BJ (cell line): ENCODE measurements at regions not wholly inside any gene's neighbourhood (a gene's known extent, or its start where the extent isn't known, plus 50 kb on each side); places are given as distances from the start of the nearest gene placed in this dataset.

Source experiments
- CTCF ChIA-PET: fragments of 350-600 bp; formaldehyde crosslinking; extraction: SDS; loops from one replicate; lab custom pipeline; 2021; ENCODE audit warnings: antibody characterized with exemption, inconsistent platforms; lab: Yijun Ruan, JAX
- POLR2A ChIA-PET: fragments of 300-600 bp; sonication (Branson Sonifier 250); formaldehyde crosslinking; extraction: SDS; loops from one replicate; lab custom pipeline; 2021; ENCODE audit warnings: antibody characterized with exemption; lab: Charles Lee
- DNase-seq: peaks from one replicate; pipeline ENCODE4 v3.0.0-alpha.2; 2011; ENCODE audit warnings: low read depth
- H3K27me3 ChIP-seq: 2 replicates; pipeline ENCODE4 v1.6.0; 2011; ENCODE audit warnings: low read length; ENCODE audit not compliant: control insufficient read depth, insufficient read depth
- H3K36me3 ChIP-seq: 2 replicates; pipeline ENCODE4 v1.5.1; 2011; ENCODE audit warnings: low read length; ENCODE audit not compliant: control insufficient read depth, insufficient read depth
- H3K4me3 ChIP-seq: 2 replicates; pipeline ENCODE4 v1.5.1; 2011; ENCODE audit warnings: low read depth, mild to moderate bottlenecking, control low read depth, low read length
- CTCF ChIP-seq: IDR thresholded peaks from 2 replicates; pipeline ENCODE4 v1.5.1; 2011; ENCODE audit warnings: low read depth, mild to moderate bottlenecking, control low read depth, inconsistent platforms, low read length, moderate library complexity; ENCODE audit not compliant: insufficient read depth

DNA sequence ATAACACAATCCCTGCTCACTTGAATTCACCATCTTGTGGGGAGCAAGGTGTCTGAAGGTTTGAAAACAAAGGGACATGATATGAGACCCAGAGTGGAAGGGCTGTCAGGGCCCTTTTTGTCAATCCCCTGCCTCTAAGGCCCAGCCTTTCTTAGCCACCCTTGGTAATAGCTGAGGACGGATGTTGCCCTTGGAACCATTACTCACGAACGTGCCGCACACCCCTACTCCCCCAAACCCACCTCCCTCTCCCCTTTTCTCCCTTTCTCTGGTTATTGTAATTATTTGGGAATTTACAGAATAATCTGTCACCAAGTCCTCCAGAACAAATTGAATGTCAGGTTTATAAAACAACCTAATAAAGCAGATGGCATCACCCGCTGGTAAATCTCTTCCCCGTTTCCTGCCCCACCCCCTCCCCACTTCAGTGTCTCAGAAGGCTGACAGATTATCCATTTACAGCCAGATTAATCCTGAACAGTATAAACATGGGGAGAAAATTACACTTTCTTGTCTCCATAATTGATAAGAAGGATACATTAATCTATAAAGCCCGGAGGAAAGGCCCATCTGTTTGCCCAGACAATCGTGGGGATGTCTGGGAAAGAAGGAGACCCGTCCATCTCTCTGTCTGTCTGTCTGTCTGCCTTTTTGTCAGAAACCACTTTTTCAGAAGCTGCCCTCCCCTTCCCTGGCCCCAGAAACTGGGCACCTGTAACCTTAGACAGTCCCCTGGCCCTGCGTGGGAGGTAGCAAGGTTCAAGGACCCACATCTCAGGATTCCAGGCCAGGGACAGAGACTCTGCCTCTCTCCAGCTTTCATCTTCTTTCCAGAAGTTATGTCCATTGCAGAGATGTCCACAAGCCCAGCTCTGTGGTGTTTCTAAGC, 60.6 kb upstream of the CD34 start:
- ChIA-PET CTCF (interaction anchor here (0.7 to 4.4 kb wide), 5 partner anchors 8 to 101 kb away, joined by 3 to 41 read pairs (median 7); no protein-coding TSS in a partner anchor), POLR2A (no interaction called here)
- no peak for TF ChIP-seq CTCF
- Histone ChIP-seq H3K4me3 (no peak overlapping the region), H3K27me3 (peaks cover 7% of the 10 kb centered on the region), H3K36me3 (no peaks in the 10 kb centered on the region)
- no peak for DNase-seq

GRCh38 chr1:207970329-207971233, 59.7 kb upstream of the CD34 start:
- no peak for DNase-seq
- Histone ChIP-seq H3K4me3 (no peak overlapping the region), H3K27me3 (peaks cover 7% of the 10 kb centered on the region), H3K36me3 (no peaks in the 10 kb centered on the region)
- CTCF ChIA-PET = interaction anchor here (0.6 to 4.4 kb wide), 7 partner anchors 15 to 275 kb away, joined by 3 to 41 read pairs (median 3); no protein-coding TSS in a partner anchor
- POLR2A ChIA-PET = no interaction called here
- no peak for TF ChIP-seq CTCF

DNA sequence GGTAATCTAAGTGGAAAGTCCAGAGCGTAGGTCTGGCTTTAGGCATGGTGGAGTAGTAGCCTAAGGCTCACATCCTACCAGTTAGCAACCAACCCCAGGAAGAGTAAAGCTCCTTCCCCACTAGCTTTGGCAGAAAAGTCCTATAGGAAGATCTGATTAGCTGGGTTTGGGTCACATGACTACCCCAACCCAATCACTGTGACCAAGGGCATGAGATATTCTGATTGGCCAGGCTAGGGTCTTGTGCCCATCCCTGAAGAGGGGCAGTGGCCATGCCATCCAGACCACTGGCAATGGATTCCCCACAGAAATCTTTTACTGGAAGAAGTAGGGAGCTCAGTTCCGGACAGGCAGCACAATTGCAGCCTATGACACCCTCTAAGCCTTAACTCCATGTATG, 58.6 kb upstream of the CD34 start:
- Histone ChIP-seq H3K4me3 (no peak overlapping the region), H3K27me3 (peaks cover 7% of the 10 kb centered on the region), H3K36me3 (no peaks in the 10 kb centered on the region)
- CTCF ChIA-PET = interaction anchor here (0.9 to 4.4 kb wide), 6 partner anchors 29 to 140 kb away, joined by 3 to 41 read pairs (median 5); no protein-coding TSS in a partner anchor
- no peak for TF ChIP-seq CTCF
- POLR2A ChIA-PET = no interaction called here
- no peak for DNase-seq

DNA sequence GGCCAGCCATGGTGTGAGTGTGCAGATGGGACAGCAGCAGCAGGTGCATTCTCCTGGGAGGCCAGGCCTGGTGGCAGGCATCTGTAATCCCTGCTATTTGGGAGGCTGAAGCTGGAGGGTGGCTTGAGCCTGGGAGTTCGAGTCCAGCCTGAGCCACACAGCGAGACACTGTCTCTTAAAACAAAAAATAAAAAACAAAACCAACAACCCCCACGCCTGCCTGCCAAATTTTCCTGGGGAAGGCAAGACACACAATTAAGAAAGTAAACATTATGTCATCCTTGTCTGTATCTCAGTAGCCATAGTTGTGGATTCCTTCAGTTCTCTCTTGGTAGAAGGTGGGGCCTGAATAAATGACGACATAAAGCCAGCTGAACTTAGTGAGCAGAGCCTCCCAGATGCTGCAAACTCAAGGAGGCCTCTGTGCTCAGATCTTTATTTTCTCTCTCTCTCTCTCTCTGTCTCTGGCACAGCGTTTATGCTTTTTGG, 57.6 kb upstream of the CD34 start:
- POLR2A ChIA-PET = no interaction called here
- no peak for TF ChIP-seq CTCF
- DNase-seq = no peak
- H3K4me3 ChIP-seq = no peak overlapping the region
- CTCF ChIA-PET = interaction anchor here (1.0 to 4.4 kb wide), 5 partner anchors 25 to 139 kb away, joined by 3 to 41 read pairs (median 6); no protein-coding TSS in a partner anchor
- no peaks in the 10 kb centered on the region for H3K36me3 ChIP-seq
- peaks cover 5% of the 10 kb centered on the region; the same call in 1 of the 2 replicates for H3K27me3 ChIP-seq
